Kidney epithelial cell (primary cell): ENCODE measurements at regions not wholly inside any gene's neighbourhood (a gene's known extent, or its start where the extent isn't known, plus 50 kb on each side); places are given as distances from the start of the nearest gene placed in this dataset.

Source experiments
- DNase-seq: peaks from one replicate; pipeline ENCODE4 v3.0.0-alpha.2; 2010; ENCODE audit warnings: low read depth
- H3K27me3 ChIP-seq: 2 replicates; pipeline ENCODE4 v1.6.0; 2011; ENCODE audit warnings: low read length; ENCODE audit not compliant: control insufficient read depth, insufficient read depth
- H3K36me3 ChIP-seq: 2 replicates; pipeline ENCODE4 v1.5.1; 2011; ENCODE audit warnings: low read length; ENCODE audit not compliant: control insufficient read depth, insufficient read depth
- H3K4me3 ChIP-seq: 2 replicates; pipeline ENCODE4 v1.5.1; 2011; ENCODE audit warnings: low read depth, mild to moderate bottlenecking, control low read depth, low read length
- CTCF ChIP-seq: IDR thresholded peaks from 2 replicates; pipeline ENCODE4 v1.5.1; 2011; ENCODE audit warnings: mild to moderate bottlenecking, moderate library complexity, low read length, control low read depth, inconsistent platforms; ENCODE audit not compliant: insufficient read depth, poor library complexity, severe bottlenecking

- DNase-seq, result no peak
- Histone ChIP-seq H3K4me3 (no peak overlapping the region), H3K36me3 (no peaks in the 10 kb centered on the region), H3K27me3 (no peaks in the 10 kb centered on the region)
- no peak for TF ChIP-seq CTCF
Measured at GRCh38 chr10:33660329-33660728, 325.9 kb upstream of the NRP1 start.

- Histone ChIP-seq H3K27me3 (no peaks in the 10 kb centered on the region), H3K4me3 (no peak overlapping the region), H3K36me3 (no peaks in the 10 kb centered on the region)
- no peak for DNase-seq
- no peak for TF ChIP-seq CTCF
Measured at GRCh38 chr10:33657913-33658312, 323.4 kb upstream of the NRP1 start.

- DNase-seq, result no peak
- TF ChIP-seq CTCF, result no peak
- H3K27me3 ChIP-seq, result no peaks in the 10 kb centered on the region
- no peaks in the 10 kb centered on the region for H3K36me3 ChIP-seq
- no peak overlapping the region for H3K4me3 ChIP-seq
Measured at GRCh38 chr10:33657154-33657908, 322.9 kb upstream of the NRP1 start.

- no peak for TF ChIP-seq CTCF
- Histone ChIP-seq H3K36me3 (no peaks in the 10 kb centered on the region), H3K4me3 (no peak overlapping the region), H3K27me3 (no peaks in the 10 kb centered on the region)
- no peak for DNase-seq
Measured at GRCh38 chr10:33655921-33656320, 321.5 kb upstream of the NRP1 start.

- H3K27me3 ChIP-seq, result no peaks in the 10 kb centered on the region
- no peak for DNase-seq
- TF ChIP-seq CTCF, result no peak
- H3K4me3 ChIP-seq, result no peak overlapping the region
- no peaks in the 10 kb centered on the region for H3K36me3 ChIP-seq
Measured at GRCh38 chr10:33655165-33655815, 320.8 kb upstream of the NRP1 start.
